ENCODE measurements at regions not wholly inside any gene's neighbourhood (a gene's known extent, or its start where the extent isn't known, plus 50 kb on each side); places are given as distances from the start of the nearest gene placed in this dataset.

DNA sequence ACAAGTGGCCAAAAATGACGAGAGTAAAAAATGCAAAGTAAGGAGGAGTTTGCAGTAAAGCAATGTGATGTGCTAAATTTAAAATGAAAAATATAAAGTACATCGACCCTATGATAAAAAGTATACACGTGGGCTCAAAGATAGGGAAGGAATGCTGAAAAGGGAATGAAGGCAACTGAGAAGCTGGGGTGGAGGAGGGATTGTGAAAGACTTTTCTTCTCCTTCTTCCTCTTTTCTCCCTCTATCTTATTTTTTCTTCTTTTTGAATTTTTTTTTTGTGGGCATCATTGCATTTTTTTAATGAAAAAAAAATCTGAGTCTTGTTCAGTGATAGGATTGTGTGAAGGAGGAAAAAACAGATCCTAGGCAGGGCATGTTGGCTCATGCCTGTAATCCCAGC is 57.6 kb upstream of the STK17B start:
- intact Hi-C loops (cut with DNase I), result no loop called here
- no peaks in the 10 kb centered on the region for H3K4me1 ChIP-seq (ENCODE audit: insufficient read depth)
- H3K27me3 ChIP-seq, result no peaks in the 10 kb centered on the region
- no peak for DNase-seq
- no peaks in the 10 kb centered on the region for H3K36me3 ChIP-seq
- no peak overlapping the region for H3K4me3 ChIP-seq
- no peaks in the 10 kb centered on the region for H3K9me3 ChIP-seq
- no peak overlapping the region for H3K27ac ChIP-seq
- WGBS, 3 donors, result 9 to 24% (median 13%) methylated on average over 3 of the region's 3 CpGs
- no peak for TF ChIP-seq EP300 (IDR thresholded peaks at IDR 0.05)
- TF ChIP-seq, protein P1, sequence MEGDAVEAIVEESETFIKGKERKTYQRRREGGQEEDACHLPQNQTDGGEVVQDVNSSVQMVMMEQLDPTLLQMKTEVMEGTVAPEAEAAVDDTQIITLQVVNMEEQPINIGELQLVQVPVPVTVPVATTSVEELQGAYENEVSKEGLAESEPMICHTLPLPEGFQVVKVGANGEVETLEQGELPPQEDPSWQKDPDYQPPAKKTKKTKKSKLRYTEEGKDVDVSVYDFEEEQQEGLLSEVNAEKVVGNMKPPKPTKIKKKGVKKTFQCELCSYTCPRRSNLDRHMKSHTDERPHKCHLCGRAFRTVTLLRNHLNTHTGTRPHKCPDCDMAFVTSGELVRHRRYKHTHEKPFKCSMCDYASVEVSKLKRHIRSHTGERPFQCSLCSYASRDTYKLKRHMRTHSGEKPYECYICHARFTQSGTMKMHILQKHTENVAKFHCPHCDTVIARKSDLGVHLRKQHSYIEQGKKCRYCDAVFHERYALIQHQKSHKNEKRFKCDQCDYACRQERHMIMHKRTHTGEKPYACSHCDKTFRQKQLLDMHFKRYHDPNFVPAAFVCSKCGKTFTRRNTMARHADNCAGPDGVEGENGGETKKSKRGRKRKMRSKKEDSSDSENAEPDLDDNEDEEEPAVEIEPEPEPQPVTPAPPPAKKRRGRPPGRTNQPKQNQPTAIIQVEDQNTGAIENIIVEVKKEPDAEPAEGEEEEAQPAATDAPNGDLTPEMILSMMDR (IDR thresholded peaks at IDR 0.05), result no peak
- TF ChIP-seq POLR2A (IDR thresholded peaks at IDR 0.05), result no peak

DNA sequence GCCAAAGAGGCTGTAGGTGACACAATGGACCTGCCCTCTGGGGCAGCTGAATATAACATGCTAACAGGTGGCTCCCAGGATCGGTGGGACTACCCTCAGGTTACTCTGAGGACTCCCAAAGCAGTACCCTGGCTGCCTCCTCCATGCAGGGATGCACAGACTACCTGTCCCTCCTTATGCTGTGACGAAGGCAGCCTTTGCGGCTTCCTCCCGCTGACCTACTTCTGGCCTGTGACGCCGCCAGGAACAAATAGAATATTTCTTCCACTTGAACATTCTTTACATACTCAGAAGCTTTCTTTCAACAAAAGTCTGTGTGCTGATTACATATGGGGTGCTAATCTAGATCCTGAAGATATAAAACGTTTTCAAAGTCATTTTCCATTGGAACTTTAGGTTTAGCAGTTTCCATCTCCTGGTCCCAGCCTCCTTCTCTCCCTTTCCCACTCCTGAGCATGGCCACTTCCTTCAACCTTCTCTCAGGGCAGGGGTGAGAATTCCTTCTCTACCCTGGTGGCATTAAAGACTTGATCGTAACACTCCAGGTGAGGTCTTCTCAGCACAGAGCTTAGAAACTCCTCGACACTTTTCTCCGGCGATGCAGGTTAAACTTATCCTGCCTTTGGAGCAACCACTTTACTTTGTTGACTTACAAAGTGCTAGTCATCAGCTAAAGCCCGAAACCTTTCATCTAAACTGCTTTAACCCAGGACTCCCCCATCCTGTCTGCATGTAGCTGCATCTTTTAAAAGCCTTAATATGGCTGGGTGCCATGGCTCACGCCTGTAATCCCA is 58.9 kb upstream of the STK17B start:
- H3K36me3 ChIP-seq, result no peaks in the 10 kb centered on the region
- H3K9me3 ChIP-seq, result no peaks in the 10 kb centered on the region
- H3K4me1 ChIP-seq (ENCODE audit: insufficient read depth), result no peaks in the 10 kb centered on the region
- intact Hi-C loops (cut with DNase I), result no loop called here
- 91% methylated on average over 13 of the region's 13 CpGs for WGBS, 3 donors
- H3K27ac ChIP-seq, result no peak overlapping the region
- no peak overlapping the region for H3K4me3 ChIP-seq
- DNase-seq, result no peak
- H3K27me3 ChIP-seq, result no peaks in the 10 kb centered on the region
- no peak for TF ChIP-seq POLR2A (IDR thresholded peaks at IDR 0.05)
- TF ChIP-seq EP300 (IDR thresholded peaks at IDR 0.05), result no peak
- TF ChIP-seq, protein P1 (IDR thresholded peaks at IDR 0.05), result no peak

DNA sequence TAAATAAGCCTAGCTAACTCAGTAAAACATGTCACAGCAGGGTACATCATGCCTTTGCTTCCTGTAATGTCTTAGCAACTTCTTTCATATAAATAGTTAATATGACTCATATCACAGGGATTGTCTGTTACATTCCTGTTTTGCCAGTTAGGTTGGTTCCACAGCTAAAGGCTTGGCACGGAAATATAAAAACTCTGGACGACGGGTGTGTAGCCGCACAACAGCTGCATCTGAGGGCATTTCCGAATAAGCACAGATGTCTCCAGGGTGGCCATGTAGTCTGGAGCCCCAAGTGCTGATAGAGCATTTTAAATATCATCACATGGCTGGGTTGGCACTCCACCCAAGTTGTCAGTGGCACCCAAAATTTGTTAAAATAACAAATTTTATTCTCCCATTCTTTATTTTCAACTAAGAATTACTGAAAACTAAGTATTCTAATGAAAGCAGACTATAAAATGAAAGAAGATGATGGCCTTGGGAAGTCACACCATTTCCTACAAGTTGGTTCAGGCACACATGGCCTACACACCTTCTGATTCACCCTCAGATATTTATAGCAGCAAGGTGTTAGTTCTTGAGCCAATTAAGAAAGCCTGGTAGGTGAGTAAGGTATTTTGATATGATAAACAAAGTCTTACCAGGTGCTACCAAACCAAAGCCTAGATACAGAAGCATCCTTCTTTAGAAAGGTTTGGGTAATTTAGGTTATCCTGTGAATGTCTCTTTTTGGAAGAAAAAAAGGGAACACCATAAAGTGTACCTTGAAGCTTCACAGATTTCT is 61.8 kb upstream of the STK17B start:
- Histone ChIP-seq H3K27ac (no peak overlapping the region), H3K9me3 (no peaks in the 10 kb centered on the region), H3K27me3 (no peaks in the 10 kb centered on the region), H3K4me3 (no peak overlapping the region), H3K4me1 (ENCODE audit: insufficient read depth) (no peaks in the 10 kb centered on the region), H3K36me3 (no peaks in the 10 kb centered on the region)
- TF ChIP-seq, protein P1 (IDR thresholded peaks at IDR 0.05), result no peak
- no peak for TF ChIP-seq POLR2A (IDR thresholded peaks at IDR 0.05)
- TF ChIP-seq EP300 (IDR thresholded peaks at IDR 0.05), result no peak
- intact Hi-C loops (cut with DNase I), result no loop called here
- 21 to 46% (median 24%) methylated on average over 5 of the region's 5 CpGs for WGBS, 3 donors
- no peak for DNase-seq

DNA sequence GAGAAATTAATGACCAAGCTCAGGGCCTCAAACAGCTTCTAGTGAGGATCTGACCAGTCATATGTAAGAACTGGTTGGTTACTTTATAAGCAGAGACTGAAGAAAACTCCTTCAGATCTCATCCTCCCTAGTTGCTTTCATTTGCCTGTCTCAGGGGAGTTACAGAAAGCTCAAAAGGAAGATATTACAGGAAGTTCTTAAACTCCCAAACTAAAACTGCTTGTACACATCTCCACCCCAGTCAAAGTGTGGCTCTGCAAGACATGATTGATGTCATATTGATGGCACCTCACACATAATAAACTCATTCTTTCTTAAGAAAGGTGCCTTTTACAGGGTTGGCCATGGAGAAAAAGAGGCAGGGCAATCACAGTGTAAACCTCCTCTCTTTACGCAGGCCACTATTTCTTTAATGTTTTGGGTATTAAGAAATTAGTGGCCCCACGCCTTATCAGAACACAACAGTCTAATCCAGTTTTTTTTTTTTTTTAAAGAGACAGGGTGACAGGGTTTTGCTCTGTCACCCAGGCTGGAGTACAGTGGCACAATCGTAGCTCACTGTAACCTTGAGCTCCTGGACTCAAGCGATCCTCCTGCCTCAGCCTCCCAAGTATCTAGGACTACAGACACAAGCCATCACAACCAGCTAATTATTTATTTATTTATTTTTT is 62.6 kb upstream of the STK17B start:
- H3K9me3 ChIP-seq, result no peaks in the 10 kb centered on the region
- H3K36me3 ChIP-seq, result no peaks in the 10 kb centered on the region
- intact Hi-C loops (cut with DNase I), result no loop called here
- TF ChIP-seq, protein P1 (IDR thresholded peaks at IDR 0.05), result no peak
- TF ChIP-seq EP300 (IDR thresholded peaks at IDR 0.05), result no peak
- TF ChIP-seq POLR2A (IDR thresholded peaks at IDR 0.05), result no peak
- DNase-seq, result no peak
- no peak overlapping the region for H3K4me3 ChIP-seq
- H3K27me3 ChIP-seq, result no peaks in the 10 kb centered on the region
- WGBS, 3 donors, result 89 to 90% (median 90%) methylated on average over 4 of the region's 4 CpGs
- H3K27ac ChIP-seq, result no peak overlapping the region
- H3K4me1 ChIP-seq (ENCODE audit: insufficient read depth), result no peaks in the 10 kb centered on the region

Measured in ovary (tissue), 7 donors.